GM19193 (cell line): ENCODE measurements at regions not wholly inside any gene's neighbourhood (a gene's known extent, or its start where the extent isn't known, plus 50 kb on each side); places are given as distances from the start of the nearest gene placed in this dataset.

Experiments used
- POLR2A ChIP-seq: IDR thresholded peaks from 4 replicates; pipeline ENCODE4 v1.6.1; 2011; ENCODE audit not compliant: insufficient read depth, insufficient read length; ENCODE audit errors: extremely low read depth

- TF ChIP-seq POLR2A, result no peak
Observed at GRCh38 chr10:88106366-88106765, 242.9 kb downstream of the PTEN start.

- TF ChIP-seq POLR2A, result no peak
Observed at GRCh38 chr10:88107296-88108097, 244.1 kb downstream of the PTEN start.

GRCh38 chr10:88108115-88108610 is 244.7 kb downstream of the PTEN start:
- TF ChIP-seq POLR2A, result no peak

GRCh38 chr10:88110355-88110754 is 246.9 kb downstream of the PTEN start:
- no peak for TF ChIP-seq POLR2A

- TF ChIP-seq POLR2A, result no peak
Observed at GRCh38 chr10:88110822-88111221, 247.4 kb downstream of the PTEN start.

GRCh38 chr10:88111294-88111693 is 247.9 kb downstream of the PTEN start:
- TF ChIP-seq POLR2A, result no peak

GRCh38 chr10:88113232-88113631 is 249.8 kb downstream of the PTEN start:
- no peak for TF ChIP-seq POLR2A

- TF ChIP-seq POLR2A, result no peak
Observed at GRCh38 chr10:88113657-88114272, 250.3 kb downstream of the PTEN start.

- peak; percentile 44 for TF ChIP-seq POLR2A
Observed at GRCh38 chr10:88114368-88114767, 250.9 kb downstream of the PTEN start.

GRCh38 chr10:88115407-88115806 is 252.0 kb downstream of the PTEN start:
- TF ChIP-seq POLR2A, result no peak

- no peak for TF ChIP-seq POLR2A
Observed at GRCh38 chr10:88115968-88116367, 252.5 kb downstream of the PTEN start.

- TF ChIP-seq POLR2A, result no peak
Observed at GRCh38 chr10:88116481-88116880, 253.1 kb downstream of the PTEN start.

GRCh38 chr10:88116971-88117626 is 253.7 kb downstream of the PTEN start:
- no peak for TF ChIP-seq POLR2A

GRCh38 chr10:88117869-88118632 is 254.6 kb downstream of the PTEN start:
- no peak for TF ChIP-seq POLR2A

- no peak for TF ChIP-seq POLR2A
Observed at GRCh38 chr10:88118729-88119128, 255.3 kb downstream of the PTEN start.
